Daoy (cell line): ENCODE measurements at regions not wholly inside any gene's neighbourhood (a gene's known extent, or its start where the extent isn't known, plus 50 kb on each side); places are given as distances from the start of the nearest gene placed in this dataset.

Experiments
- DNase-seq: peaks from one replicate; pipeline ENCODE4 v3.0.0-alpha.2; 2015; ENCODE audit warnings: low read depth

GRCh38 chr9:78668148-78668832 lies 371.4 kb downstream of the PSAT1 start:
- peak; percentile 30 for DNase-seq

GRCh38 chr9:78669591-78669990 lies 372.7 kb downstream of the PSAT1 start:
- peak; percentile 6 for DNase-seq

GRCh38 chr9:78671785-78672184 lies 374.9 kb downstream of the PSAT1 start:
- no peak for DNase-seq

GRCh38 chr9:78674874-78675273 lies 377.9 kb downstream of the PSAT1 start:
- no peak for DNase-seq

GRCh38 chr9:78676009-78676408 lies 379.1 kb downstream of the PSAT1 start:
- DNase-seq = no peak

GRCh38 chr9:78676623-78677022 lies 379.7 kb downstream of the PSAT1 start:
- no peak for DNase-seq

GRCh38 chr9:78677326-78677725 lies 380.4 kb downstream of the PSAT1 start:
- no peak for DNase-seq

- DNase-seq = no peak
These were observed 382.0 kb downstream of the PSAT1 start for GRCh38 chr9:78678877-78679276.

GRCh38 chr9:78680196-78680595 lies 383.3 kb downstream of the PSAT1 start:
- DNase-seq = no peak

GRCh38 chr9:78682216-78682615 lies 385.3 kb downstream of the PSAT1 start:
- no peak for DNase-seq

GRCh38 chr9:78685471-78685870 lies 388.5 kb downstream of the PSAT1 start:
- no peak for DNase-seq

GRCh38 chr9:78688796-78689195 lies 391.9 kb downstream of the PSAT1 start:
- DNase-seq = no peak

- DNase-seq = no peak
These were observed 394.6 kb downstream of the PSAT1 start for GRCh38 chr9:78691542-78691941.

GRCh38 chr9:78692871-78693270 lies 395.9 kb downstream of the PSAT1 start:
- DNase-seq = peak; percentile 25

GRCh38 chr9:78694974-78695373 lies 398.0 kb downstream of the PSAT1 start:
- no peak for DNase-seq

GRCh38 chr9:78695519-78695918 lies 398.6 kb downstream of the PSAT1 start:
- no peak for DNase-seq

- no peak for DNase-seq
These were observed 400.7 kb downstream of the PSAT1 start for GRCh38 chr9:78697618-78698017.

- DNase-seq = no peak
These were observed 401.4 kb downstream of the PSAT1 start for GRCh38 chr9:78698371-78698770.

- peak; percentile 52 for DNase-seq
These were observed 402.3 kb downstream of the PSAT1 start for GRCh38 chr9:78699217-78699616.

- DNase-seq = peak; percentile 18
These were observed 407.2 kb downstream of the PSAT1 start for GRCh38 chr9:78704153-78704552.

- DNase-seq = no peak
These were observed 410.2 kb downstream of the PSAT1 start for GRCh38 chr9:78707080-78707479.

GRCh38 chr9:78707481-78707991 lies 410.6 kb downstream of the PSAT1 start:
- no peak for DNase-seq

GRCh38 chr9:78712903-78713613 lies 416.1 kb downstream of the PSAT1 start:
- no peak for DNase-seq
